ENCODE measurements at regions not wholly inside any gene's neighbourhood (a gene's known extent, or its start where the extent isn't known, plus 50 kb on each side); places are given as distances from the start of the nearest gene placed in this dataset.

GRCh38 chr10:61159253-61159652 lies 215.3 kb upstream of the RHOBTB1 start:
- H3K4me3 Mint-ChIP-seq, result no peak overlapping the region
- no peak for DNase-seq (ENCODE audit: low spot score)
- no peaks in the 10 kb centered on the region for H3K9me3 Mint-ChIP-seq
- no peak overlapping the region for H3K27ac Mint-ChIP-seq
- no peaks in the 10 kb centered on the region for H3K4me1 Mint-ChIP-seq (ENCODE audit: low read depth)
- H3K36me3 Mint-ChIP-seq (ENCODE audit: low read depth), result no peaks in the 10 kb centered on the region
- no peaks in the 10 kb centered on the region for H3K27me3 Mint-ChIP-seq (ENCODE audit: low read depth)

GRCh38 chr10:61157182-61157581 lies 213.2 kb upstream of the RHOBTB1 start:
- H3K36me3 Mint-ChIP-seq (ENCODE audit: low read depth), result no peaks in the 10 kb centered on the region
- no peak for DNase-seq (ENCODE audit: low spot score)
- H3K27me3 Mint-ChIP-seq (ENCODE audit: low read depth), result no peaks in the 10 kb centered on the region
- no peak overlapping the region for H3K4me3 Mint-ChIP-seq
- no peaks in the 10 kb centered on the region for H3K9me3 Mint-ChIP-seq
- no peak overlapping the region for H3K27ac Mint-ChIP-seq
- no peaks in the 10 kb centered on the region for H3K4me1 Mint-ChIP-seq (ENCODE audit: low read depth)

DNA sequence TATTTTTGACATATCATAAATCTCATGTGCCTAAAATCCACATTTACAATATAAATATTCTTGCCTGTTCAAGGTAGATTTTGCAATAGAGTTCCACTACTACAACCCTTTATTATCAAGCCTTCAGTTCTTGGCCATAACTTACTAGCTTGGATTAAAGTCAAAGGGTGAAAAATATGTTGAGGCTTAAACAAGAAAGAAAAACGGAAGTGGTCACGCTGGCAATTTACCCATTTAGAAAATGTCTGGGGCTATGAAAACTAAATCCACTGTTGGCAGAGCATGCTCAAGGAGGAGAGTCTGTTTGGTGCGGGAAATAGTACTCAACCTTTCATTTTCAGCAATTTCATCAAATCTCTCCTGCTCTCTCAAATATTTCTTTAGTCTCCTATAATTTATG lies 209.8 kb upstream of the RHOBTB1 start:
- DNase-seq (ENCODE audit: low spot score), result no peak
- no peaks in the 10 kb centered on the region for H3K4me1 Mint-ChIP-seq (ENCODE audit: low read depth)
- H3K27me3 Mint-ChIP-seq (ENCODE audit: low read depth), result peaks cover 5% of the 10 kb centered on the region
- H3K27ac Mint-ChIP-seq, result no peak overlapping the region
- no peak overlapping the region for H3K4me3 Mint-ChIP-seq
- no peaks in the 10 kb centered on the region for H3K9me3 Mint-ChIP-seq
- H3K36me3 Mint-ChIP-seq (ENCODE audit: low read depth), result no peaks in the 10 kb centered on the region

DNA sequence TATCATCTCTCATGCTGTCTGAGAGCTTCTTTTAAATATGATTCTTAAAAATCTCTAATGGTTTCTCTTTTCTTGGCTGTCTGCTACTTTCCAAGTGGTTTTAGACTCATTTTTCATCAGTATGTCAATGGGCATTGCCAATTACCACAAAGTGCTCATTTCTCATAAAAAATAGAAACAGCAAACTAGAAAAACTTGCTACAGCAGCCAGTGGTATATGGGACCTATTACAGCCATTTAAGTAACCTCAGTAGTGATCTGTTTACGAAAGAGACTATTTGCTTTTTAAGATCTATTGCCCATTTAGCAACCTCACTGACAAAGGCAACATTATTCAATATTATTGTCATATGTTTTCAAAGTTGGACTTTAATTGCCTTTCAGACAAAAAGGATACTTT lies 207.1 kb upstream of the RHOBTB1 start:
- H3K4me1 Mint-ChIP-seq (ENCODE audit: low read depth), result no peaks in the 10 kb centered on the region
- no peaks in the 10 kb centered on the region for H3K9me3 Mint-ChIP-seq
- H3K27me3 Mint-ChIP-seq (ENCODE audit: low read depth), result peaks cover 5% of the 10 kb centered on the region
- DNase-seq (ENCODE audit: low spot score), result no peak
- no peak overlapping the region for H3K4me3 Mint-ChIP-seq
- no peaks in the 10 kb centered on the region for H3K36me3 Mint-ChIP-seq (ENCODE audit: low read depth)
- no peak overlapping the region for H3K27ac Mint-ChIP-seq

- Mint-ChIP-seq H3K36me3 (ENCODE audit: low read depth) (no peaks in the 10 kb centered on the region), H3K9me3 (no peaks in the 10 kb centered on the region), H3K27me3 (ENCODE audit: low read depth) (peaks cover 5% of the 10 kb centered on the region), H3K4me1 (ENCODE audit: low read depth) (no peaks in the 10 kb centered on the region), H3K4me3 (no peak overlapping the region), H3K27ac (no peak overlapping the region)
- DNase-seq (ENCODE audit: low spot score), result no peak
Measured at GRCh38 chr10:61148451-61148850, 204.5 kb upstream of the RHOBTB1 start.

DNA sequence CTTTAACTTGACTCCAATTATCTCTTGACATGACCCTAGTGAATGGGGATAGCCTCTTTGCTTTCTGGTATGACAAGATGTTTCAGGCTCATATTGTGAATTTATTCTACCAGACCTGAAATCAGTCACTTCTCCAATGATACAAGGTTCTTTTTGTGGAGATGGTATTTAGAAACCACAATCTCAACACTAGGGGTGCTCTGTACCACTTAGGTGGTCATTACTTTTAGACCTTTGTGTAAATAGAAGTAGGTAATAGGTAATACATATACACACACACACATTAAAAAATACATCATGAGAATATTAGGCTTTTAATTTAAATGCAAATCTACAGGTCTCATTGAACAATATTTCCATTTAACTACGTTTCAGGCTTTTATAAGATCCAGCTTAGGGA lies 199.0 kb upstream of the RHOBTB1 start:
- H3K27me3 Mint-ChIP-seq (ENCODE audit: low read depth), result peaks cover 12% of the 10 kb centered on the region
- no peak overlapping the region for H3K4me3 Mint-ChIP-seq
- no peak for DNase-seq (ENCODE audit: low spot score)
- no peaks in the 10 kb centered on the region for H3K36me3 Mint-ChIP-seq (ENCODE audit: low read depth)
- H3K9me3 Mint-ChIP-seq, result no peaks in the 10 kb centered on the region
- no peak overlapping the region for H3K27ac Mint-ChIP-seq
- H3K4me1 Mint-ChIP-seq (ENCODE audit: low read depth), result peaks cover 1% of the 10 kb centered on the region

GRCh38 chr10:61140765-61141392 lies 196.9 kb upstream of the RHOBTB1 start:
- Mint-ChIP-seq H3K4me3 (no peak overlapping the region), H3K9me3 (no peaks in the 10 kb centered on the region), H3K4me1 (ENCODE audit: low read depth) (peaks cover 1% of the 10 kb centered on the region), H3K27me3 (ENCODE audit: low read depth) (peaks cover 13% of the 10 kb centered on the region), H3K27ac (no peak overlapping the region), H3K36me3 (ENCODE audit: low read depth) (no peaks in the 10 kb centered on the region)
- no peak for DNase-seq (ENCODE audit: low spot score)

DNA sequence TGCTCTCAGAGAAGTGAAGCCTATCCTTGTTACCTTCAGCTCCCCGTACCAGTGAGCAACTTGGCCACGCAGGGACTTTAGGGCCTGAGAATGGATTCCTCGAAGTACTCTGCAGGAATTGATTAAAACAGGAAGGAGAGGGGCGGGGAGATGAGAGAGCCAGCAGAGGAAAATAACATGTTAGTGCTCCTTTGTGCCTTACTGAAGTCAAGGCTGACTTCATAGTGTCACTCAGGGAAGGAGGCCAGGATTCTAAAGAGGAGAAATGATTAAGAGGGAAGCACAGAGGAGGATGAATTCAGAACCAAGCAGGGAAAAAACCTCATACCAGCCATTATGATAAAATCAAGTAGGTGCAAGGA lies 195.6 kb upstream of the RHOBTB1 start:
- no peaks in the 10 kb centered on the region for H3K9me3 Mint-ChIP-seq
- no peak for DNase-seq (ENCODE audit: low spot score)
- no peaks in the 10 kb centered on the region for H3K36me3 Mint-ChIP-seq (ENCODE audit: low read depth)
- no peak overlapping the region for H3K4me3 Mint-ChIP-seq
- H3K4me1 Mint-ChIP-seq (ENCODE audit: low read depth), result peaks cover 1% of the 10 kb centered on the region
- H3K27ac Mint-ChIP-seq, result no peak overlapping the region
- H3K27me3 Mint-ChIP-seq (ENCODE audit: low read depth), result peaks cover 13% of the 10 kb centered on the region

GRCh38 chr10:61138708-61139591 lies 195.0 kb upstream of the RHOBTB1 start:
- no peaks in the 10 kb centered on the region for H3K9me3 Mint-ChIP-seq
- peaks cover 1% of the 10 kb centered on the region for H3K4me1 Mint-ChIP-seq (ENCODE audit: low read depth)
- H3K36me3 Mint-ChIP-seq (ENCODE audit: low read depth), result no peaks in the 10 kb centered on the region
- H3K27me3 Mint-ChIP-seq (ENCODE audit: low read depth), result peaks cover 13% of the 10 kb centered on the region
- no peak overlapping the region for H3K4me3 Mint-ChIP-seq
- H3K27ac Mint-ChIP-seq, result no peak overlapping the region
- no peak for DNase-seq (ENCODE audit: low spot score)

- Mint-ChIP-seq H3K27me3 (ENCODE audit: low read depth) (peaks cover 10% of the 10 kb centered on the region), H3K4me3 (no peak overlapping the region), H3K4me1 (ENCODE audit: low read depth) (peaks cover 1% of the 10 kb centered on the region), H3K36me3 (ENCODE audit: low read depth) (no peaks in the 10 kb centered on the region), H3K9me3 (no peaks in the 10 kb centered on the region), H3K27ac (no peak overlapping the region)
- no peak for DNase-seq (ENCODE audit: low spot score)
Measured at GRCh38 chr10:61136139-61136538, 192.2 kb upstream of the RHOBTB1 start.

DNA sequence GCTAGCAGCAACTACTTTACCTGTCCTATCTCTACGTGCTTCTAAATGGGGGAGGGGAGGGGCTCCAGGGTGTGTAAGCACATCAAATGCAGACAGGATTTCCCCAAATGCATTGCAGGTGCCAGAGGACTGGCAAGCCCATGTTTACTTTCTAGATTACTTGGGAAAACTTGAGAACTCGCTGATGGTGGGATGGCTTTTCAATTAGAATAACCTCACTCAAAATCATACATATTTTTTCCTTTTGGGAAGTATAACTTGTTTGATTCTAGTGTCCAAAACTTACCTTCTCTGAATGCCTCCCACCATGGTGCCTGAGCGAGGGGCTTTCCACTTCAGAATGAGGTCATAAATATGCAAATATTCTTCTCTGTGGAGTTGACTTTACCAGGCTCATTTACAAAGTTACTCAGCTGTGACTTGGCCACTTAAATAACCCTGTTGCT lies 191.3 kb upstream of the RHOBTB1 start:
- no peak overlapping the region for H3K4me3 Mint-ChIP-seq
- H3K4me1 Mint-ChIP-seq (ENCODE audit: low read depth), result no peaks in the 10 kb centered on the region
- peaks cover 7% of the 10 kb centered on the region for H3K27me3 Mint-ChIP-seq (ENCODE audit: low read depth)
- H3K9me3 Mint-ChIP-seq, result no peaks in the 10 kb centered on the region
- no peaks in the 10 kb centered on the region for H3K36me3 Mint-ChIP-seq (ENCODE audit: low read depth)
- H3K27ac Mint-ChIP-seq, result no peak overlapping the region
- DNase-seq (ENCODE audit: low spot score), result no peak

DNA sequence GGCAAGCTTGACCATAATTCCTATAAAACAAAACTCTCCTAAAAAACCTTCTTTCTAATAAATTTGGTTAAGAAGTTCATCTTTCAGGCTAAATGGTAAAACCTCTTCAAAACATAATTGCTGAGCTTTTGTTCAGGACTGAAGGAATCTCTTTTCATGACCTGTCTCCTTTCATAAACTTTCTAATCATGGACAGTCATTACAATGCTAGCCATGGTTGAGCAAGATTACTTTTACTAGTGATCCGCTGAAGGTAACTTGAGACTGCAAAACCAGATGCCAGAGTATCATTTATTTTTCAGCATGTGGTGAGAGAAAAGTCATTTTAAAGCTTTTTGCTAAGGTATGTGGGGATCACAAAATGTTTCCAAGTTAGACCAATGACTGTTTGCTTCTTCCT lies 186.4 kb upstream of the RHOBTB1 start:
- Mint-ChIP-seq H3K4me1 (ENCODE audit: low read depth) (no peaks in the 10 kb centered on the region), H3K27ac (no peak overlapping the region), H3K27me3 (ENCODE audit: low read depth) (peaks cover 7% of the 10 kb centered on the region), H3K4me3 (no peak overlapping the region), H3K36me3 (ENCODE audit: low read depth) (no peaks in the 10 kb centered on the region), H3K9me3 (no peaks in the 10 kb centered on the region)
- no peak for DNase-seq (ENCODE audit: low spot score)

DNA sequence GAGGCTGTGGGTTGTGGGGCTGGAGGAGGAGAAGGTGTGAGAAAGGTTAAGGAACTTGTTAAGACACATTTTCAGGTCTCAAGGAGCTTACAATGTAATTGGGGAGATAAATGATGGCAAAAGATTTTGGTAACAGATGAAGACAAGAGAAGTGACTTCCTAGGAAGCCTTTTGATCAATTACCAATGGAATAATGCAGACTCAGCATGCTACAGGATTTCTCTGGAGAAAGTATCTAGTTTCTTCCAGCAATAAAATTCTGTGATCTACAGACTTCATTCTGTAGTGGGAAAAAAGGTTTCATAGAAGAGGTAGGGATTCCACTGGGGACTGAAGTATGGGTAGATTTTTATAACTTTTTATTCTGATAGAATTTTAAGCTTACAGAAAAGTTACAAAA lies 184.2 kb upstream of the RHOBTB1 start:
- Mint-ChIP-seq H3K36me3 (ENCODE audit: low read depth) (no peaks in the 10 kb centered on the region), H3K4me3 (no peak overlapping the region), H3K9me3 (no peaks in the 10 kb centered on the region), H3K27ac (no peak overlapping the region), H3K27me3 (ENCODE audit: low read depth) (peaks cover 7% of the 10 kb centered on the region), H3K4me1 (ENCODE audit: low read depth) (no peaks in the 10 kb centered on the region)
- DNase-seq (ENCODE audit: low spot score), result no peak

- peaks cover 5% of the 10 kb centered on the region for H3K4me1 Mint-ChIP-seq (ENCODE audit: low read depth)
- DNase-seq (ENCODE audit: low spot score), result no peak
- H3K27me3 Mint-ChIP-seq (ENCODE audit: low read depth), result peaks cover 7% of the 10 kb centered on the region
- H3K9me3 Mint-ChIP-seq, result no peaks in the 10 kb centered on the region
- H3K4me3 Mint-ChIP-seq, result no peak overlapping the region
- no peaks in the 10 kb centered on the region for H3K36me3 Mint-ChIP-seq (ENCODE audit: low read depth)
- no peak overlapping the region for H3K27ac Mint-ChIP-seq
Measured at GRCh38 chr10:61125560-61126170, 181.7 kb upstream of the RHOBTB1 start.

All from T-helper 2 cell treated with Interferon-gamma antibody and Interleukin-4, amounts not matched to agents 5 μg/mL and 100 μg/mL, for 36 hours (primary cell).